Stimulated activated CD4-positive, alpha-beta T cell treated with anti-CD3 and anti-CD28 coated beads, TNF-alpha, amount 100 ng/mL, for 48 hours (primary cell): ENCODE measurements at regions not wholly inside any gene's neighbourhood (a gene's known extent, or its start where the extent isn't known, plus 50 kb on each side); places are given as distances from the start of the nearest gene placed in this dataset.
A peak's percentile ranks its signal among the peaks of the same experiment; 100 is the strongest.
"Not testable (repeated sequence)": the region's sequence is repeated elsewhere in the genome, so short reads cannot be mapped to it uniquely, and the experiment has no call there.

ENCODE experiments used
- DNase-seq, 3 donors: peaks; one replicate each; pipeline ENCODE4 v3.0.0-alpha.2; 2020; ENCODE audit warnings: low read depth in 3 of 3

DNA sequence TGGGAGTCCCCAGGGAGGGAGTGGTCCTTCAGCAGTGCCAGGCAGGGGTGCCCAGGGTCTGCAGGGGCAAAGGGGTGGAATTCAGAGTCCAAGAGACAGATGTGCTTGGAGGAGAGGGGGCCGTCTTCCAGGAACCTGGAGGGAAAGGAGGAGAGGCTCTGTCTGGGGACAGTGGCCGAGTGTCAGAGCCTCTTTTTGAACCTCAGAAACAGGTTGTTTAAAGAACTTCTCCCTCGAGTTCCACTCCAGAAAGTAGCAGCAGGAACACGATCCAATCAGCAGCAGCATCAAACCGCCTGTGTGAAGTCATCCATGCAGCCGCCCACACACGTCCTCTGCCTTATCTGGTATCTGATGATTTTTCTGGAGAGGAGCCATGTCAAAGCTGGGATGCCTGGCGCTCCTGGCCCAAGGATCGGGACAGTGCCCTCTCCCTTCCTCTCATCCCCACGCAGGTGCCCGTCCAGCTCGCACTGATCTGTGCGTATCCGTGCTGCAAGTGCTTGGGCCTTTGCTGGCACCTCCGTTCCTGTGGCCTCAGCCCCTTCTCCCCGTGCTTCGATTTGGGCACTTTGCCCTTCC, 205.1 kb downstream of the NDUFA10 start:
- DNase-seq, result peak in 1 of 3 donors; percentile 22

- no peak for DNase-seq
These were observed 205.8 kb downstream of the NDUFA10 start for GRCh38 chr2:239819091-239819973.

- DNase-seq, result no peak
These were observed 206.6 kb downstream of the NDUFA10 start for GRCh38 chr2:239818531-239819011.

GRCh38 chr2:239818086-239818485, 207.1 kb downstream of the NDUFA10 start:
- DNase-seq, result no peak

DNA sequence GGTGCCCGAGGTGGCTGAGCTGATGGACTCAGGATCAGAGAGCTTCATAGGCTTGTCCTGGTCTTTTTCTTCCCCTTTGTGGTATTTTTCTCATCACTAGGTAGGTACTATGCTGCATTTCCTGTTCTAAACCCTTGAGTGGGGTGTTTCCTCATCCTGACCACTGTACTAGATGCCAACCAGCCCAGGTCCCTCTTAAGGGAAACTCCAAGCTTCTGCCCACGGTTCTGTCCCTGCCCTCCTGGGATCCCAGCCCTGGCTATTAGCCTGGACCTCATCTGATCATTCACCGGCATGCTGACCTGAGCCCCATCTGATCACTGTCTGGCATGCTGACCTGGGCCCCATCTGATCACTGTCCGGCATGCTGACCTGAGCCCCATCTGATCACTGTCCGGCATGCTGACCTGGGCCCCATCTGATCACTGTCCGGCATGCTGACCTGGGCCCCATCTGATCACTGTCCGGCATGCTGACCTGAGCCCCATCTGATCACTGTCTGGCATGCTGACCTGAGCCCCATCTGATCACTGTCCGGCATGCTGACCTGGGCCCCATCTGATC, 207.6 kb downstream of the NDUFA10 start:
- not testable (repeated sequence) for DNase-seq

DNA sequence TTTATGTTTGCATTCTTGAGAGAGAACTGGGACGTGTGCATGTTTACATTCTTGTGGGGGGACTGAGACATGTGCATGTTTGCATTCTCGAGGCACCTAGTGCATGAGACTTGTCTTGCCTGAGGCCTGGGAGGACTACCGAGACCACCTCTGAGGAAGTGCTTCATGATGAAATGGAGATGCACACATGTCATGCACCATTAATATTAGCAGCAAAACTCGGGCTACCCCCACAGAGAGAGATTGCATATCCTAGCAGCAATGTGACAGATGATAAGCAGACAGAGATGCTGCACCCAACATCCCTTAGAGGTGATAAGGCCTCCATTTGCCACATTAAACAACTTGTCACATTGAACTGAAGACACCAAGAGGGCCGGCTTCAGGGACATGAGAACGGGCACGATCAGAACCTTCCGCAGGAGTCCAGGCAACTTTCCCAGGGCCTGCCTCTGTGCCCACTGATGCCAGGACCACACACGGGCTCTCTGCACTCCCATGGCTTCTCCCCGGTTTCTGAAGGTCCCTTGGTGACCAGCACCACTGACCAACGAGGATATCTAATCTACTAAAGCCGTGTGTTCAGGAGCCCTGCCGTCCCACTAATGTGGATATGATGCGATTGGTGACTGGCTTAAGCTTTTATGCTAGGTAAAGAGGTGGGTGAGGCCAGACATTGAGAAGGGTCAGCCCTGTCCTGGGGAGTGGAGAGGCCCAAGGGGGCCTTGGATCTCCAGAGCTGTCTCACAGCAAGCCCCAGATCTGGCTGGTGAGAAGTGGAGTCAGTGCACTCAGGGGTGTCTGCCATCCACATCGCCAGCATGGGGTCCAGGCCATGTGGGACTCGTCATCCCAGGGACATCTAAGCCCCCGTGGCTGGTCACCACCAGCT, 208.3 kb downstream of the NDUFA10 start:
- DNase-seq, result no peak

DNA sequence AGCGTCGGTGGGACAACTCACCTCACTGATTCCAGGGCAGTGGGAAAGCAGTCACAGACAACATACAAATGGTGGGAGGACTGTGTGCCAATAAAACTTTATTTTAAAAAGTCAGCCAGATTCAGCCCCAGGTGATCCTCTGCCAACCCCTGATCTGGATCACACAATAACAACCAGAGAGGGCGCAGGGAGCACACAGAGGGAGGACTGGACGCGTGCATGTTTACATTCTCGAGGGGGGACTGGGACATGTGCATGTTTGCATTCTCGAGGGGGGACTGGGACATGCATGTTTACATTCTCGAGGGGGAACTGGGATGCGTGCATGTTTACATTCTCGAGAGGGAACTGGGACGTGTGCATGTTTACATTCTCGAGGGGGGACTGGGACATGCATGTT, 209.5 kb downstream of the NDUFA10 start:
- DNase-seq, result no peak

- no peak for DNase-seq
These were observed 210.1 kb downstream of the NDUFA10 start for GRCh38 chr2:239814861-239815601.

- no peak for DNase-seq
These were observed 210.9 kb downstream of the NDUFA10 start for GRCh38 chr2:239814116-239814860.

GRCh38 chr2:239813261-239814115, 211.7 kb downstream of the NDUFA10 start:
- no peak for DNase-seq

DNA sequence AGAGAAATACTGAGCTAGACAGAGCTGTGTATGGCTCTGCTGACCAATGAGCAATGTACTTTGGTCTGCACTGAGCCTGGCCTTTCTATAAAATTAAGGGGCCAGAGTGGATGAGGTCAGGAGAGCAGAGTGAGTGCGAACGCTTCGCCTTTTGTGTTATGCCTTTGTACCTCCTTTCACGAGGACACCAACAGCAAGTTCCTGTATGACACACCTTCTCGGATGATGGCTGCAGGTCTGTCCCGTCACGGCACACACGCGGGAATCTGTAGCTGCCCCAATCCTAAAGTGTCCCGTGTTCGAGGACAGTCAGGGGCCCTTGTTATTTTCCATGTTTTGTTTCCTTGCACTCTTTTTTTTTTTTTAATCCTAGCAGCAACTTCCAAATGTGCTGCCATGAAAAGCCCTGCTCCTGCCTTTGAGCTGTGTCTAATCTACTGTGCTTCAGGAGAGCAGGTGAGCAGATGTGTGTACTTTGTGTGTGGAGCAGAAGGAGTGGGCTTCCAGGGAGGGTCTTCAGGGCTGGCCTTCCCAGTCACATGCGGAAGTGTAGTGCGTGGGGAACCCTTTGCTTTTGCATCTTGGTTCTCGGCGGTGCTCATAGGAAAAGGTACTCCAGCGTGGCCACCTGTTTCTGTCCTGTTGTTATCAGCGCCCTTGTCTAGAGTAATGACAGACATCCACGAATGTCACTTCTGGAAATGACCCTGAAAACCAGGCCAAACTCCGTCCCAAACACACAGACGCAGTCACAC, 213.2 kb downstream of the NDUFA10 start:
- no peak for DNase-seq

GRCh38 chr2:239811111-239811781, 213.9 kb downstream of the NDUFA10 start:
- no peak for DNase-seq

GRCh38 chr2:239809391-239809790, 215.8 kb downstream of the NDUFA10 start:
- no peak for DNase-seq

- no peak for DNase-seq
These were observed 217.6 kb downstream of the NDUFA10 start for GRCh38 chr2:239807568-239807967.

DNA sequence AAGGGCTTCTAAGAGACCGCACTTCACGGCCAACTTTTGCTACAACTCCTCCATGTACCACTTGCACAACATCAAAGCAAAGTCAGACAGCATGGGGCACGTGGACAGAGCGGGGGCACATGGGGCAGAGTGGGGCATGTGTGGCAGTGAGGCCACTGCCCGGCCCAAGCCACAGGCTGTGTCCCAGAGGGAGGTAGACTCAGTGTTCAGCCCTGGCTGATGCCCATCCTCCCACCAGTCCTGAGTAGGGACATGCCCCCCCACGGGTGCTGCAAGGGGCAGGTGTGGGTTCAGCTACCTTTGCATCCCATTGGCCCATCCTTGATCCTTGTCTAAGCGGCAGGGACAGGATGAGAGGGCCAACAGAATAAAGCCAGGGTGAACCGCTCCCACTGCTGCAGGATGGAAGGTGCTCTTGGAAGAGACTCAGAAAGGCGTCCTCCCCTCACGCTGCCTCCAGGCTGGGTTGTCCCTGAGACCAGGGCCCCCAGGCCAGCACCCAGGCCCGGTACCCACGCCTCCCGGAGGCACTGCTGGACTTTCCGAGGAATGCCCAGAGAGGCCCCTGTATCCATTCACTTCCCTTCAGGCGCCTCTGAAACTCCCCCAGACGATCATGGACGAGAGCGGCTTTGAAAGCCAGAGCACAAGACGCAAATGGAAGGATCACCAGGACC, 218.2 kb downstream of the NDUFA10 start:
- DNase-seq, result no peak

GRCh38 chr2:239806276-239806675, 218.9 kb downstream of the NDUFA10 start:
- DNase-seq, result no peak

- DNase-seq, result no peak
These were observed 219.7 kb downstream of the NDUFA10 start for GRCh38 chr2:239805414-239805813.

- DNase-seq, result no peak
These were observed 220.2 kb downstream of the NDUFA10 start for GRCh38 chr2:239805043-239805329.
